ENCODE measurements at regions not wholly inside any gene's neighbourhood (a gene's known extent, or its start where the extent isn't known, plus 50 kb on each side); places are given as distances from the start of the nearest gene placed in this dataset.

- no peaks in the 10 kb centered on the region for H3K4me1 ChIP-seq (ENCODE audit: control insufficient read depth, low read length)
- H3K79me2 ChIP-seq (ENCODE audit: control insufficient read depth, low read length), result no peaks in the 10 kb centered on the region
- H4K20me1 ChIP-seq (ENCODE audit: control insufficient read depth, insufficient read depth, low read depth, low read length), result no peaks in the 10 kb centered on the region
- H3F3A ChIP-seq (ENCODE audit: control insufficient read depth, insufficient read depth), result no peaks in the 10 kb centered on the region
- no peaks in the 10 kb centered on the region for H3K9me3 ChIP-seq (ENCODE audit: control insufficient read depth, insufficient read depth, low read length)
- no peaks in the 10 kb centered on the region for H3K27me3 ChIP-seq (ENCODE audit: control insufficient read depth, low read length)
- TF ChIP-seq EZH2phosphoT487 (IDR thresholded peaks at IDR 0.05; ENCODE audit: borderline replicate concordance, low read length) (no peak), CTCF (IDR thresholded peaks at IDR 0.05; ENCODE audit: low read depth, low read length, poor library complexity, severe bottlenecking) (no peak)
- H3K4me3 ChIP-seq (ENCODE audit: low read length), result no peak overlapping the region
- H3K36me3 ChIP-seq (ENCODE audit: control insufficient read depth, low read length), result no peaks in the 10 kb centered on the region
- no peaks in the 10 kb centered on the region for H3K9me2 ChIP-seq (replicated peaks; ENCODE audit: control insufficient read depth, low read length)
- no peak overlapping the region for H3K4me2 ChIP-seq (ENCODE audit: low read length)
- H3K27ac ChIP-seq (ENCODE audit: low read depth, low read length), result no peak overlapping the region
Observed at GRCh38 chr12:61538951-61539350, 721.3 kb upstream of the USP15 start.

DNA sequence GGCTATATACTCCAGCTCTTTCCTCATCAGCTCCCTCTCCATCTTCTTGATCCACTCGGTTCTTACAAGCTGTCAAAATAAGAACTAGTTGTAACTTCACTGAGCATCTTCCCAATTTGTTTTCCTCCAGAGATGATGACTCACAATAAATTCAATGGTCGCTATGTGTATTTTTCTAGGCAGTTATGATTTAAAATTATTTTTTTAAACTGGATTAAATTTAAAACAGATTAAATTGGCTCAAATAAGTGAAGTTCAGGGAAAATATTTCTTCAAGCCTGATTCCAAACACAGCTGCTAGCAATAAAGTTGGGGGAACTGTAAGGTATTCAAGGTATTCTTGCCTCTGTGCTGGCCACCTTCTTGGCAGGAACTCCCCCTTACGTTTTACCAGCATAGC, 717.7 kb upstream of the USP15 start:
- Histone ChIP-seq H3K9me3 (ENCODE audit: control insufficient read depth, insufficient read depth, low read length) (no peaks in the 10 kb centered on the region), H3K27me3 (ENCODE audit: control insufficient read depth, low read length) (no peaks in the 10 kb centered on the region), H3K4me2 (ENCODE audit: low read length) (no peak overlapping the region), H3F3A (ENCODE audit: control insufficient read depth, insufficient read depth) (no peaks in the 10 kb centered on the region), H3K27ac (ENCODE audit: low read depth, low read length) (no peak overlapping the region), H3K4me1 (ENCODE audit: control insufficient read depth, low read length) (no peaks in the 10 kb centered on the region), H3K9me2 (replicated peaks; ENCODE audit: control insufficient read depth, low read length) (no peaks in the 10 kb centered on the region), H3K4me3 (ENCODE audit: low read length) (no peak overlapping the region), H3K79me2 (ENCODE audit: control insufficient read depth, low read length) (no peaks in the 10 kb centered on the region), H4K20me1 (ENCODE audit: control insufficient read depth, insufficient read depth, low read depth, low read length) (no peaks in the 10 kb centered on the region), H3K36me3 (ENCODE audit: control insufficient read depth, low read length) (no peaks in the 10 kb centered on the region)
- TF ChIP-seq EZH2phosphoT487 (IDR thresholded peaks at IDR 0.05; ENCODE audit: borderline replicate concordance, low read length) (no peak), CTCF (IDR thresholded peaks at IDR 0.05; ENCODE audit: low read depth, low read length, poor library complexity, severe bottlenecking) (no peak)

- H3K27ac ChIP-seq (ENCODE audit: low read depth, low read length), result no peak overlapping the region
- no peaks in the 10 kb centered on the region for H3K79me2 ChIP-seq (ENCODE audit: control insufficient read depth, low read length)
- no peaks in the 10 kb centered on the region for H3K9me2 ChIP-seq (replicated peaks; ENCODE audit: control insufficient read depth, low read length)
- H3K4me3 ChIP-seq (ENCODE audit: low read length), result no peak overlapping the region
- TF ChIP-seq CTCF (IDR thresholded peaks at IDR 0.05; ENCODE audit: low read depth, low read length, poor library complexity, severe bottlenecking) (no peak), EZH2phosphoT487 (IDR thresholded peaks at IDR 0.05; ENCODE audit: borderline replicate concordance, low read length) (no peak)
- no peaks in the 10 kb centered on the region for H3K4me1 ChIP-seq (ENCODE audit: control insufficient read depth, low read length)
- H3K36me3 ChIP-seq (ENCODE audit: control insufficient read depth, low read length), result no peaks in the 10 kb centered on the region
- no peak overlapping the region for H3K4me2 ChIP-seq (ENCODE audit: low read length)
- H3K9me3 ChIP-seq (ENCODE audit: control insufficient read depth, insufficient read depth, low read length), result no peaks in the 10 kb centered on the region
- no peaks in the 10 kb centered on the region for H3F3A ChIP-seq (ENCODE audit: control insufficient read depth, insufficient read depth)
- H3K27me3 ChIP-seq (ENCODE audit: control insufficient read depth, low read length), result no peaks in the 10 kb centered on the region
- no peaks in the 10 kb centered on the region for H4K20me1 ChIP-seq (ENCODE audit: control insufficient read depth, insufficient read depth, low read depth, low read length)
Observed at GRCh38 chr12:61546296-61546695, 713.9 kb upstream of the USP15 start.

GRCh38 chr12:61553091-61553490, 707.1 kb upstream of the USP15 start:
- no peaks in the 10 kb centered on the region for H3F3A ChIP-seq (ENCODE audit: control insufficient read depth, insufficient read depth)
- no peaks in the 10 kb centered on the region for H3K36me3 ChIP-seq (ENCODE audit: control insufficient read depth, low read length)
- H3K4me2 ChIP-seq (ENCODE audit: low read length), result no peak overlapping the region
- H3K79me2 ChIP-seq (ENCODE audit: control insufficient read depth, low read length), result no peaks in the 10 kb centered on the region
- TF ChIP-seq EZH2phosphoT487 (IDR thresholded peaks at IDR 0.05; ENCODE audit: borderline replicate concordance, low read length) (no peak), CTCF (IDR thresholded peaks at IDR 0.05; ENCODE audit: low read depth, low read length, poor library complexity, severe bottlenecking) (no peak)
- no peaks in the 10 kb centered on the region for H3K9me2 ChIP-seq (replicated peaks; ENCODE audit: control insufficient read depth, low read length)
- H3K4me3 ChIP-seq (ENCODE audit: low read length), result no peak overlapping the region
- H3K4me1 ChIP-seq (ENCODE audit: control insufficient read depth, low read length), result no peaks in the 10 kb centered on the region
- H3K27me3 ChIP-seq (ENCODE audit: control insufficient read depth, low read length), result no peaks in the 10 kb centered on the region
- H4K20me1 ChIP-seq (ENCODE audit: control insufficient read depth, insufficient read depth, low read depth, low read length), result no peaks in the 10 kb centered on the region
- no peak overlapping the region for H3K27ac ChIP-seq (ENCODE audit: low read depth, low read length)
- H3K9me3 ChIP-seq (ENCODE audit: control insufficient read depth, insufficient read depth, low read length), result no peaks in the 10 kb centered on the region

Data from DOHH2 (cell line).